SH-SY5Y (cell line): ENCODE measurements at regions not wholly inside any gene's neighbourhood (a gene's known extent, or its start where the extent isn't known, plus 50 kb on each side); places are given as distances from the start of the nearest gene placed in this dataset.

Source experiments
- GATA2 ChIP-seq: IDR thresholded peaks from 2 replicates; pipeline ENCODE4 v1.6.1; 2011; ENCODE audit warnings: mild to moderate bottlenecking, low read depth, low read length
- GATA3 ChIP-seq: IDR thresholded peaks from 2 replicates; pipeline ENCODE4 v1.6.1; 2011; ENCODE audit warnings: low read depth, mild to moderate bottlenecking, low read length, moderate library complexity

GRCh38 chr2:16121231-16121985, 181.1 kb downstream of the MYCN start:
- TF ChIP-seq GATA3 (no peak), GATA2 (no peak)

DNA sequence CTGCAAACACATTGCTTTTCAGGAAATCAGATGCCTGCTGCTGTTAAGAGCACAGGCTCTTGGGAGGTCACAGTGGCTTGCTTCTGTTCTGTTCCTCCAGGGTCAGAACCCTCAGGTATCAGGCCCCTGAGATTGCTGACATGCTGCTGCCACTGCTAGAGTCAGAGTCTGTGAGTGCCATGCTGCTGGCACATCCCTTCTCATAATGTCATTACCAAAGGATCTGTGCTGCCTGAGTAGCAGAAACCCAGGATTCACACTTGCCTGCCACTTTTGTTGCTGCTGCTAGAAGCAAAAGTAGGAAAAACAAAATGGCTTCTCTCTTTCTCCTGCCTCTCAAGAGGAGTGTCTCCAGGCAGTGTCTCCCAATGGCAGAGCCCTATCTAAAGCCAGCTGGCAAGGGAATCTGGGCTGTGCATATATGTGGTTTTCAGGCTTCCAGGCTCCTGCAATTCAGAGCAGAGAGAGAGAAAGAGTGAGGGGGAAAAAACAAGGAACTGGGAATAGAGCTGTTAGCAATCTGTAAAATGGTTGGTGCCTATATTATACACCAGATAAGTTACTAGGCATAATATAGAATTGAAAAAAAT, 180.3 kb downstream of the MYCN start:
- no peak for TF ChIP-seq GATA2
- TF ChIP-seq GATA3 = no peak

DNA sequence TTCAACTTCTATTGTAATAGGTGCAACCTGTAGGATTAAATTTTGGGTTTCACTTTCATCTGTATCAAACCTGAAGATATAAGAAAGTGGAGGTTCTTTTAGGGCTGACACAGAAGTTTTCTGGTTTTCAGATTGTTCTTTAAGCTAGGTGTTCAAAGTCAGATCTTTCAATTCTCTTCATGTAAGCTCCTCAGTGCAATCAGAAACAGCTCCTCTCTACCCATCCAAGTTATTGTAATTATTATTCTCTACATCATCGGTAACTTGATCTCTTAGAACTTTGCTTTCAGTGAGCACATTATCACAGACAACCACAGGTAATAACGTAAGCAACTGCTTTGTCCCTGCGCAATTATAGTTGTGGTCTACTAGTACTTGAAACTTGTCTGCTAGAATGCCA, 179.4 kb downstream of the MYCN start:
- TF ChIP-seq GATA2 (no peak), GATA3 (no peak)

DNA sequence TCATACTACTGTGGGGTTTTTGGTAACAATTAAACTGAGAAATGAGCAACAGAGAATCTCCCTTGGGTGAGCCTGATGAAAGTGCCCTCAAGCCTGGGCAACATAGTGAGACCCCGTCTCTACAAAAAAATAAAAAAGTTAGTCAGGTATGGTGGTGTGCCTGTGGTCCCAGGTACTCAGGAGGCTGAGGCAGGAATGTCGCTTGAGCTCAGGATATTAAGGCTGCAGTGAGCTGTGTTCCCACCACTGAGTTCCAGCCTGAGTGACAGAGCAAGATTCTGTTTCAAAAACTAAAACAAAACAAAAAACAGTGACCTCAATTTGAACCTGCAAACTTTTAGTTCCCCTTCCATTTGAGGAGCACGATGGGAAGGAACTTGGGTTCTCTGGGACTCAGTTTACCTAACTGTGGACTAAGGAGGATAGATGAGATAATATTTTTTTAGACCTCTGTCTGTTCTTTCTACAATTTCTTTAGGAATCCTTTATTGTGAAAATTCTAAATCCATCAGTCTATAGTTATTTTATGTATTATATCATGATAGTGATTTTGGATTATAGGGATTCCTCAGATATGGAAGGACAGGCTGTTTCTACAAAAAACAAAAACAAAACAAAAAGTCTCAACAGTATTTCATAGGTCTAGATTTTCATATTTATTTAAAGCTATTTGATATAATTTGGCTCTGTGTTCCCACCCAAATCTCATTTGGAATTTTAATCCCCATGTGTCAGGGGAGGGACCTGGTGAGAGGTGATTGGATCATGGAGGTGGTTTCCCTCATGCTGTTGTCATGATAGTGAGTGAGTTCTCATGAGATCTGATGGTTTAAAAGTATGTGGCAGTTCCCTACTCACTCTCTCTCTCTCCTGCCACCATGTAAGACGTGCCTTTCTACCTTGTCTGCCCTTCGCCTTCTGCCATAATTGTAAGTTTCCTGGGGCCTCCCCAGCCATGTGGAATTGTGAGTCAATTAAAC, 178.6 kb downstream of the MYCN start:
- no peak for TF ChIP-seq GATA2
- no peak for TF ChIP-seq GATA3

DNA sequence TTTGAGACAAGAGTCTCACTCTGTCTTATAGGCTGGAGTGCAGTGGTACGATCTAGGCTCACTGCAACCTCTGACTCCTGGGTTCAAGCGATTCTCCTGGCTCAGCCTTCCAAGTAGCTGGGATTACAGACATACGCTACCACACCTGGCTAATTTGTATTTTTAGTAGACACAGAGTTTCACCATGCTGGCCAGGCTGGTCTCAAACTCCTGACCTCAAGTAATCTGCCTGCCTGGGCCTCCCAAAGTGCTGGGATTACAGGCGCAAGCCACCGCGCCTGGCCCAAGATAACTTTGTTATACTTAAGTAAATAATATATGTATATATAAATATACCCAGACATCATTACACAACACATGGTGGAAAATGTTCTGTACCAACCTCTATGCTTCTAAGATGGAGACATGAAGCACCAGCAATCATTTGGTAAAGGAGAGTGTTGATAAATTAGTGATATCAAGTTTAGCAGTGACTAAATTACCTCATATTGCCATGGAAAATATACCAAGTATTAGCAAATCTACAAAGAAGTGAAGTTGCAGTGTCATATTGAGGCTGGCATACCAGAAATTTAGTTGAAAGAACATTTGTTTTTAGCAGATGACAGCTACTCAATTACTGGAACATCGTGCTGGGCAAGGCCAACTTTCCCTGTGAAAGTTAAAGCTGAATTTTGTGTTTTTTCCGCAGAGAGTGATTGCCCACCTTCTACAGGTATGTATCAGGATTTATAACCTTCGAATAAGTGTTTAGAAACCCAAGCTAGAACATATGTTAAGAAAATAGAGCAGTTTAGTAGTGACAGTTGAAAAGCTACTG, 177.7 kb downstream of the MYCN start:
- TF ChIP-seq GATA2 (no peak), GATA3 (no peak)

GRCh38 chr2:16117021-16117700, 176.8 kb downstream of the MYCN start:
- TF ChIP-seq GATA2 (no peak), GATA3 (no peak)

DNA sequence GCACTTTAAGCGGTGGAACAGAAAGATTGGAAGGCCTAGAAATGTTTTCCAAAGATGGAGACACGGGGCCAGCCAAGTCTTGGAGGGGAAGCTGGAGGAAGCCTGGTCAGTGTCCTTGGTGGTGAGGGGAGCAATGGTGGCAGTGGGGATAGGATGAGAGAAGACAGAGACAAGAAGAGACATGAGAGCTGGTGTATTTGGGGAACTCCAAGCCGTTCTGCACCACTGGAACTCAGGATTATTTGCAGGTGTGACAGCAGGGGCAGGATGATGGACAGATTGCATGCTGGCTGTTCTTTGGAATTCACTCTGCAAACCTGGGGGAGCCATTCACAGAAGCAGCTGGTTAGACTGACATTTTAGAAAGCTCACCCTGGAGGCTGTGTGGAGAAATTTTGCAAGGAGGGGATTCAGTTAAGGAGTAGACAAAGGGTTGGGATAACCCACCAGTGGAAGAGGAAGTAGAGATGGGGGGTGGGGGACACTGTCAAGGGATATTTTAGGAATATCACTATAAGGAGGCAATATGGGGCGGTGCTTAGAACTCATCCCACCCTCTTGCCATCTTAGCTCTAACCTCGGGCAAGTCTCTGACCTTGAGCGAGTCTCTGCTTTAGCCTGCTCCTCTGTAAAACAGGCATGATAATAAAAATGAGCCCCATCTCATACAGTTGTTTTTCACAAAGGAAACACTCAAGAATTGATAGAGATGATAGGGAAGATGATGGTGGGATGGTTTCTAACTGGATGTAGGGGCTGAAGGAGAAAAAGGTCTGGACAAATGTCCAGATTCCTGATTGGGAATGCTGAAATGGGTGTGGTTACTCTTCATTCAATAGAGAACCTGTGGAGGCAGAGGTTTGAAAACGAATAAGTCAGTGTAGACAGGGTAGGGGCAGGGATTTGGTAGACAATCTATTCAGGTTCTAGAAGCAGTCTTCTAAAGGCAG, 175.8 kb downstream of the MYCN start:
- TF ChIP-seq GATA2 = no peak
- TF ChIP-seq GATA3 = no peak

GRCh38 chr2:16115291-16115690, 174.9 kb downstream of the MYCN start:
- no peak for TF ChIP-seq GATA2
- TF ChIP-seq GATA3 = no peak

DNA sequence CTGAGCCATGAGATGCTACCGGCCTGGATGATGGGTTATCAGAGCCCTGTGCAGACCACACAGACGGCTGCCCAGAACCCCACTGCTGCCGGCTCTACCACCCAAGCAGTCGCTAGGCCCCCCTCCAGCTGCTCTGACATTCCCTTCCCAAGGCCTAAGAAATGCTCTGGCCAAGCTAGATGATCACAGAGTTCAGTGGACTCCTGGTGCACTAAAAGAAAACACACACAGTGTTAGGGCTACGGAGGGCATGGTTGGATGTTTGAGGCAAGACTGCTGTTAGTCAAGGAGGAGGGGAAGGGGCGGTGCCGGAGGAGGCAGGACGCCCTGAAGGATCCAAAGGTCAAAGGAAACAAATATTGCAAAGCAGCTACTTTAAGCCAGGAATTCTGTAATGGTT, 174.5 kb downstream of the MYCN start:
- TF ChIP-seq GATA2 (no peak), GATA3 (no peak)

GRCh38 chr2:16114070-16114469, 173.7 kb downstream of the MYCN start:
- no peak for TF ChIP-seq GATA2
- no peak for TF ChIP-seq GATA3

DNA sequence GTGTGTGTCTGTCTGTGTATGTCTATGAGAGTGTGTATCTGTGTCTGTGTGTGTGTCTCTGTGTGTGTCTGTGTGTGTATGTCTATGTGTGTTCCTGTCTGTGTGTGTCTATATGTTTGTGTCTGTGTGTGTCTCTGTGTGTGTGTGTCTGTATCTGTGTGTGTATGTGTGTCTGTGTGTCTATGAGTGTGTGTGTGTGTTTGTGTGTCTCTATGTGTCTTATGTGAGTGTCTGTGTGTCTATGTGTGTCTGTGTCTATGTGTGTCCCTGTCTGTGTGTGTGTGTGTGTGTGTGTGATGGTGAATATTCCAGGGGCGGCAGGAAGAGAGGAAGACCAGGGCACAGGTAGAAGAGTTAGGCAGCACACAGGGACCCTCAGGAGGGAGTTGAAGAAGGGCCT, 173.2 kb downstream of the MYCN start:
- no peak for TF ChIP-seq GATA3
- no peak for TF ChIP-seq GATA2

DNA sequence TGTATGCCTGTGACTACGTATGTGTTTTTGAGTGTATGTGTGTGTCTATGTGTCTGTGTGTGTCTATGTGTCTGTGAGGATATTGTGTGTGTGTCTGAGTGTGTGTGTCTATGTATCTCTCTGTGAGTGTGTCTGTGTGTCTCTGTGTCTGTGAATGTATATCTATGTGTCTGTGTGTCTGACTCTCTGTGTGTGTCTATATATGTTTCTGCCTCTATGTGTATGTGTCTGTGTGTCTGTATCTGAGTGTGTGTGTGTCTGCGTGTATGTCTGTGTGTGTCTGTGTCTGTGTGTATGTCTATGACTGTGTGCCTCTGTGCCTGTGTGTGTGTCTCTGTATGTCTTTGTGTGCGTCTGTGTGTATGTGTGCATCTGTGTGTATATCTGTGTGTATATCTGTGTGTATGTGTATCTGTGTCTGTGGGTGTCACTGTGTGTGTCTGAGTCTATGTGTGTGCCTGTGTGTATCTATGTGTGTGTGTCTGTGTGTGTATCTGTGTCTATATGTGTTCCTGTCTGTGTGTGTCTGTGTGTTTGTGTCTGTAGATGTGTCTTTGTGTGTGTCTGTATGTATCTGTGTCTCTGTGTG, 172.7 kb downstream of the MYCN start:
- TF ChIP-seq GATA2 (no peak), GATA3 (no peak)
